ENCODE measurements at regions not wholly inside any gene's neighbourhood (a gene's known extent, or its start where the extent isn't known, plus 50 kb on each side); places are given as distances from the start of the nearest gene placed in this dataset.

GRCh38 chr5:35324201-35324600, 93.9 kb upstream of the PRLR start:
- DNase-seq (ENCODE audit: low read depth in 2 of 2) = no peak

GRCh38 chr5:35320029-35320428, 89.7 kb upstream of the PRLR start:
- DNase-seq (ENCODE audit: low read depth in 2 of 2) = no peak

GRCh38 chr5:35319333-35320002, 89.2 kb upstream of the PRLR start:
- DNase-seq (ENCODE audit: low read depth in 2 of 2) = no peak

GRCh38 chr5:35317586-35317985, 87.3 kb upstream of the PRLR start:
- DNase-seq (ENCODE audit: low read depth in 2 of 2) = no peak

- no peak for DNase-seq (ENCODE audit: low read depth in 2 of 2)
These were observed 86.5 kb upstream of the PRLR start for GRCh38 chr5:35316611-35317274.

GRCh38 chr5:35313291-35313690, 83.0 kb upstream of the PRLR start:
- no peak for DNase-seq (ENCODE audit: low read depth in 2 of 2)

- DNase-seq (ENCODE audit: low read depth in 2 of 2) = no peak
These were observed 82.0 kb upstream of the PRLR start for GRCh38 chr5:35312267-35312666.

GRCh38 chr5:35309365-35310130, 79.3 kb upstream of the PRLR start:
- DNase-seq (ENCODE audit: low read depth in 2 of 2) = no peak

GRCh38 chr5:35308421-35308820, 78.1 kb upstream of the PRLR start:
- no peak for DNase-seq (ENCODE audit: low read depth in 2 of 2)

- no peak for DNase-seq (ENCODE audit: low read depth in 2 of 2)
These were observed 76.6 kb upstream of the PRLR start for GRCh38 chr5:35306716-35307365.

GRCh38 chr5:35305336-35306020, 75.2 kb upstream of the PRLR start:
- DNase-seq (ENCODE audit: low read depth in 2 of 2) = no peak

- no peak for DNase-seq (ENCODE audit: low read depth in 2 of 2)
These were observed 74.0 kb upstream of the PRLR start for GRCh38 chr5:35304291-35304690.

- DNase-seq (ENCODE audit: low read depth in 2 of 2) = no peak
These were observed 72.9 kb upstream of the PRLR start for GRCh38 chr5:35303152-35303551.

- no peak for DNase-seq (ENCODE audit: low read depth in 2 of 2)
These were observed 72.3 kb upstream of the PRLR start for GRCh38 chr5:35302544-35302943.

GRCh38 chr5:35297755-35298154, 67.5 kb upstream of the PRLR start:
- no peak for DNase-seq (ENCODE audit: low read depth in 2 of 2)

- DNase-seq (ENCODE audit: low read depth in 2 of 2) = no peak
These were observed 64.7 kb upstream of the PRLR start for GRCh38 chr5:35294976-35295375.

GRCh38 chr5:35294017-35294416, 63.7 kb upstream of the PRLR start:
- DNase-seq (ENCODE audit: low read depth in 2 of 2) = no peak

GRCh38 chr5:35285435-35285834, 55.1 kb upstream of the PRLR start:
- DNase-seq (ENCODE audit: low read depth in 2 of 2) = no peak

- DNase-seq (ENCODE audit: low read depth in 2 of 2) = no peak
These were observed 54.7 kb upstream of the PRLR start for GRCh38 chr5:35285011-35285410.

- DNase-seq (ENCODE audit: low read depth in 2 of 2) = no peak
These were observed 54.1 kb upstream of the PRLR start for GRCh38 chr5:35284364-35284763.

- DNase-seq (ENCODE audit: low read depth in 2 of 2) = no peak
These were observed 52.5 kb upstream of the PRLR start for GRCh38 chr5:35282810-35283209.

- DNase-seq (ENCODE audit: low read depth in 2 of 2) = no peak
These were observed 51.3 kb upstream of the PRLR start for GRCh38 chr5:35281613-35282012.
